ENCODE measurements at regions not wholly inside any gene's neighbourhood (a gene's known extent, or its start where the extent isn't known, plus 50 kb on each side); places are given as distances from the start of the nearest gene placed in this dataset.
A peak's percentile ranks its signal among the peaks of the same experiment; 100 is the strongest.
"Not testable (repeated sequence)": the region's sequence is repeated elsewhere in the genome, so short reads cannot be mapped to it uniquely, and the experiment has no call there.

GRCh38 chr11:87866951-87867350 is 308.3 kb downstream of the RAB38 start:
- DNase-seq, result no peak

- no peak for DNase-seq
Observed at GRCh38 chr11:87861030-87861429, 314.2 kb downstream of the RAB38 start.

- peak; percentile 4 for DNase-seq
Observed at GRCh38 chr11:87859636-87860035, 315.6 kb downstream of the RAB38 start.

GRCh38 chr11:87851827-87852226 is 323.4 kb downstream of the RAB38 start:
- no peak for DNase-seq

GRCh38 chr11:87851234-87851633 is 324.0 kb downstream of the RAB38 start:
- DNase-seq, result peak; percentile 1

GRCh38 chr11:87849216-87849615 is 326.0 kb downstream of the RAB38 start:
- DNase-seq, result no peak

- DNase-seq, result no peak
Observed at GRCh38 chr11:87840786-87841185, 334.5 kb downstream of the RAB38 start.

- no peak for DNase-seq
Observed at GRCh38 chr11:87832211-87832610, 343.0 kb downstream of the RAB38 start.

GRCh38 chr11:87820011-87820410 is 355.2 kb downstream of the RAB38 start:
- no peak for DNase-seq

- peak; percentile 11 for DNase-seq
Observed at GRCh38 chr11:87819151-87819550, 356.1 kb downstream of the RAB38 start.

GRCh38 chr11:87812571-87813365 is 362.5 kb downstream of the RAB38 start:
- DNase-seq, result no peak

GRCh38 chr11:87810486-87810885 is 364.8 kb downstream of the RAB38 start:
- DNase-seq, result no peak

- no peak for DNase-seq
Observed at GRCh38 chr11:87809256-87809655, 366.0 kb downstream of the RAB38 start.

- DNase-seq, result no peak
Observed at GRCh38 chr11:87804176-87804575, 371.1 kb downstream of the RAB38 start.

GRCh38 chr11:87803748-87804147 is 371.5 kb downstream of the RAB38 start:
- no peak for DNase-seq

GRCh38 chr11:87784862-87785261 is 390.4 kb downstream of the RAB38 start:
- DNase-seq, result not testable (repeated sequence)

GRCh38 chr11:87780068-87780413 is 395.2 kb downstream of the RAB38 start:
- no peak for DNase-seq

- no peak for DNase-seq
Observed at GRCh38 chr11:87779276-87780067, 395.8 kb downstream of the RAB38 start.

GRCh38 chr11:87778357-87778756 is 396.9 kb downstream of the RAB38 start:
- no peak for DNase-seq

- DNase-seq, result no peak
Observed at GRCh38 chr11:87775036-87775435, 400.2 kb downstream of the RAB38 start.

- DNase-seq, result no peak
Observed at GRCh38 chr11:87769661-87770060, 405.6 kb downstream of the RAB38 start.

GRCh38 chr11:87767615-87768014 is 407.6 kb downstream of the RAB38 start:
- no peak for DNase-seq

GRCh38 chr11:87764075-87764474 is 411.2 kb downstream of the RAB38 start:
- DNase-seq, result not testable (repeated sequence)

GRCh38 chr11:87754685-87755084 is 420.6 kb downstream of the RAB38 start:
- DNase-seq, result peak; percentile 2

Measured in fibroblast of upper back skin (primary cell).